Adrenal gland (tissue), 9 donors: ENCODE measurements at regions not wholly inside any gene's neighbourhood (a gene's known extent, or its start where the extent isn't known, plus 50 kb on each side); places are given as distances from the start of the nearest gene placed in this dataset.
A peak's percentile ranks its signal among the peaks of the same experiment; 100 is the strongest.

Experiments
- DNase-seq, 7 donors: peaks; one replicate each; pipeline ENCODE4 v3.0.0-alpha.2; 2019 to 2020
- H3K27ac ChIP-seq, 5 donors: fragments of 200-600 bp; sonication (generic) in 4 of 5; 1 replicate in 3 of 5; 2 replicates in 2 of 5; pipeline versions ENCODE4 v1.5.1 to v1.8.0; 2016 to 2020; ENCODE audit warnings: mild to moderate bottlenecking in 1 of 5
- H3K27me3 ChIP-seq: fragments of 200-600 bp; 2 replicates; pipeline ENCODE4 v1.8.0; 2021
- H3K36me3 ChIP-seq, 2 donors: fragments of 200-600 bp; replicated peaks in 1 of 2; 1 replicate in 1 of 2; 2 replicates in 1 of 2; pipeline versions ENCODE4 v1.5.1 to v1.8.0; 2018 to 2022
- H3K4me1 ChIP-seq, 2 donors: fragments of 200-600 bp; replicated peaks in 1 of 2; 1 replicate in 1 of 2; 2 replicates in 1 of 2; pipeline versions ENCODE4 v1.5.1 to v1.8.0; 2018 to 2021
- H3K4me3 ChIP-seq, 4 donors: fragments of 200-600 bp; sonication (generic) in 3 of 4; one replicate each; pipeline ENCODE4 v1.5.1; 2016 to 2018
- H3K9me3 ChIP-seq, 3 donors: fragments of 200-600 bp; sonication (generic) in 1 of 3; replicated peaks in 1 of 3; 1 replicate in 2 of 3; 2 replicates in 1 of 3; pipeline versions ENCODE4 v1.5.1 to v1.8.0; 2016 to 2021
- POLR2A ChIP-seq, 2 donors: fragments of 450-650 bp; IDR thresholded peaks; one replicate each; pipeline ENCODE4 v1.6.1; 2017; ENCODE audit warnings: antibody characterized with exemption in 2 of 2, mild to moderate bottlenecking in 2 of 2, moderate library complexity in 1 of 2
- WGBS, 4 donors: extraction: QIAGEN DNeasy Blood & Tissue Kit in 2 of 4; methylation state at CpG; one replicate each; pipeline versions ENCODE4 v1.1.5 to v1.1.7; 2013 to 2017; 5-methylcytosine and 5-hydroxymethylcytosine counted together
- intact Hi-C, 2 donors: fragments of 100-400 bp; cut with DNase I; formaldehyde crosslinking; loops; one replicate each; pipeline versions ENCODE4 v1.14.1 to v1.15.0; 2022 to 2023
- TF ChIP-seq, protein P1 (sequence below), 6 experiments: fragments of 450-650 bp in 4 of 6; fragments of 200-600 bp in 2 of 6; sonication (generic) in 1 of 6; IDR thresholded peaks; 1 replicate in 5 of 6; 2 replicates in 1 of 6; pipeline versions ENCODE4 v1.5.1 to v1.8.0; 2016 to 2021; ENCODE audit warnings: antibody characterized with exemption in 6 of 6, mild to moderate bottlenecking in 2 of 6, moderate library complexity in 1 of 6
- donor health status: healthy with polysubstance abuse.
- donor health status: Bipolar disorder and iron deficiency.
- donor health status: DM: yes; HTN: yes; CAD: no.
- donor health status: DM: no; HTN: no; CAD: no.
- donor health status: DM: no; HTN: no; CAD: no.

DNA sequence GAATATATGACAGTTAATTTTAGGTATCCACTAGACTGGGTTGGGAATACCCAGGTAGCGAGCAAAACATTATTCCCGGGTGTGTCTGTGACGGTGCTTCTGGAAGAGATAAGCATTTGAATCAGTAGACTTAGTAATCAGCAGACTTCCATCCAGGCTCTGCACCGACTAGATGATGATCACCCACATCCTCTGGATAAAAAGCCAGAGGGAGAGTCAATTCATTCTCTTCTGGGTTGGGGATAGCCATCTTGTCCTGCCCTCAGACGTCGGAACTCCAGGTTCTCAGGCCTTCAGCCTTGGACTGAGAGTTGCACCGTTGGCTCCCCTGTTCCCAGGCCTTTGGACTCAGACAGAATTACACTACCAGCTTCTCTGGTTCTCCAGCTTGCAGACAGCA, 168.0 kb downstream of the PHLDA1 start:
- no peak overlapping the region for H3K27ac ChIP-seq

DNA sequence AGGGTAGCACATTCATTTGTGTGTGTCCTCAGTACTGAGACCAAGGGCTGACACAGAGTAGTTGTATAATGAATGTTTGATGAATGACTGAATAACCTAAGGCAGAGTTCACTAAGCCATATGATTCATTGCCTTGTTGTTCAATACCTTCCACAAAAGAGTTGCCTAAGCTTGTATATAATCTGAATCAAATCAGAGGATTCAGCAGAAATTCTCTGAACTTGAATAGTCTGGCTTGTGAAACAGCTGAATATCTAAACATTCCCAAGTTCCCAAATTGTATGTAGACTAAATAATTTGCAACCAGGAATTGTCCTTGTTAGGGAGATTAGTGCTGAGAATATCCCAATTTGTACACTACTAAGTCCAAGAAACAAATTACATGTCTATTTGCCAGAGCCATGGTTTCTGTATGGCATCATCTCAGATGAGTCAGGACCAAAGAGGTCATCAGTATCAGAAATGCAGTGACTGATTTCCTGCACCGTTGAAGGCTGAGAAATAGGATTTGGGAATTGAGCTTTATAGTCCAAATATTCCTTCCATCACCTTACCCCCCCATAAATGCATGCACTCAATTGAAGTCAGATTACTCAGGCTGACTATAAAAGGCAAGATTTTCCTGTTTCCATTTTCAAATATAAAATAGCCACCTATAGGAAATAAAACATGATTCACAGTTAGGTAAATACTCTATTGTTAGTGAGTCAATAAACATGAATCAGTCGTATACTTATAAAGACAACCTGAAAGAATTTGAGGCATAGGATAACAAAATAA, 168.7 kb downstream of the PHLDA1 start:
- TF ChIP-seq, protein P1, sequence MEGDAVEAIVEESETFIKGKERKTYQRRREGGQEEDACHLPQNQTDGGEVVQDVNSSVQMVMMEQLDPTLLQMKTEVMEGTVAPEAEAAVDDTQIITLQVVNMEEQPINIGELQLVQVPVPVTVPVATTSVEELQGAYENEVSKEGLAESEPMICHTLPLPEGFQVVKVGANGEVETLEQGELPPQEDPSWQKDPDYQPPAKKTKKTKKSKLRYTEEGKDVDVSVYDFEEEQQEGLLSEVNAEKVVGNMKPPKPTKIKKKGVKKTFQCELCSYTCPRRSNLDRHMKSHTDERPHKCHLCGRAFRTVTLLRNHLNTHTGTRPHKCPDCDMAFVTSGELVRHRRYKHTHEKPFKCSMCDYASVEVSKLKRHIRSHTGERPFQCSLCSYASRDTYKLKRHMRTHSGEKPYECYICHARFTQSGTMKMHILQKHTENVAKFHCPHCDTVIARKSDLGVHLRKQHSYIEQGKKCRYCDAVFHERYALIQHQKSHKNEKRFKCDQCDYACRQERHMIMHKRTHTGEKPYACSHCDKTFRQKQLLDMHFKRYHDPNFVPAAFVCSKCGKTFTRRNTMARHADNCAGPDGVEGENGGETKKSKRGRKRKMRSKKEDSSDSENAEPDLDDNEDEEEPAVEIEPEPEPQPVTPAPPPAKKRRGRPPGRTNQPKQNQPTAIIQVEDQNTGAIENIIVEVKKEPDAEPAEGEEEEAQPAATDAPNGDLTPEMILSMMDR (IDR thresholded peaks at IDR 0.05): no peak
- TF ChIP-seq POLR2A (IDR thresholded peaks at IDR 0.05): no peak
- Histone ChIP-seq H3K27me3 (no peaks in the 10 kb centered on the region), H3K4me1 (peaks cover 0 to 3% of the 10 kb centered on the region in 2 donors), H3K9me3 (no peaks in the 10 kb centered on the region), H3K4me3 (no peak overlapping the region), H3K27ac (peak overlapping the region in 2 of 5 donors; percentile 4 to 23), H3K36me3 (no peaks in the 10 kb centered on the region)
- DNase-seq: peak in 3 of 7 donors; percentile 20 to 23 (median 23)
- intact Hi-C loops: no loop called here
- 38 to 67% (median 58%) methylated on average over 2 of the region's 2 CpGs for WGBS, 4 donors

More for the DNA sequence above, 168.0 kb downstream of the PHLDA1 start:
- WGBS, 4 donors: 79 to 89% (median 87%) methylated on average over 7 of the region's 7 CpGs
- TF ChIP-seq, protein P1 (IDR thresholded peaks at IDR 0.05): no peak
- no peak for TF ChIP-seq POLR2A (IDR thresholded peaks at IDR 0.05)
- intact Hi-C loops: no loop called here
- Histone ChIP-seq H3K4me1 (peaks cover 0 to 3% of the 10 kb centered on the region in 2 donors), H3K27me3 (no peaks in the 10 kb centered on the region), H3K36me3 (no peaks in the 10 kb centered on the region), H3K9me3 (no peaks in the 10 kb centered on the region), H3K4me3 (no peak overlapping the region)
- DNase-seq: no peak

DNA sequence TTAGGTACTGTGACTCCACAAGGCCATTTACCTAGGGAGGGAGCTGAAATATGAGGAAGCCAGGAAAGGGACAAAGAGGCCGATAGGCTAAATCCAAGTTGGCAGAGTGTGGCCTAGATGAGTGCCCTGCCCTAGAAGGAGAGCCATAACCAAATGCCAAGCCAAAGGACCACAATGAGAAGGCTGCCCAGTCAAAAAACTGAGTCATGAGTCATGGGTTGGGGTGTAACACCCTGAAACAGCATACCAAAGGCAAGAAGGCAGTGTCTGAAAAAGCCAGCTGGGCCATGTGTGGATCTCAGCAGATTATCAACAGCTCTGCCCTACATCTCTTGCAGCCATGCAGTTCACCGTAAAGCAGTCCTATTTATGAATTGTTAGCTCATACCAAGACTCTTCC, 171.7 kb downstream of the PHLDA1 start:
- Histone ChIP-seq H3K27me3 (no peaks in the 10 kb centered on the region), H3K4me1 (peaks cover 0 to 3% of the 10 kb centered on the region in 2 donors), H3K36me3 (no peaks in the 10 kb centered on the region), H3K9me3 (no peaks in the 10 kb centered on the region), H3K4me3 (no peak overlapping the region), H3K27ac (no peak overlapping the region)
- intact Hi-C loops: no loop called here
- DNase-seq: no peak
- WGBS, 4 donors: 49 to 73% (median 50%) methylated on average over 2 of the region's 2 CpGs
- TF ChIP-seq POLR2A (IDR thresholded peaks at IDR 0.05): no peak
- TF ChIP-seq, protein P1 (IDR thresholded peaks at IDR 0.05): no peak

DNA sequence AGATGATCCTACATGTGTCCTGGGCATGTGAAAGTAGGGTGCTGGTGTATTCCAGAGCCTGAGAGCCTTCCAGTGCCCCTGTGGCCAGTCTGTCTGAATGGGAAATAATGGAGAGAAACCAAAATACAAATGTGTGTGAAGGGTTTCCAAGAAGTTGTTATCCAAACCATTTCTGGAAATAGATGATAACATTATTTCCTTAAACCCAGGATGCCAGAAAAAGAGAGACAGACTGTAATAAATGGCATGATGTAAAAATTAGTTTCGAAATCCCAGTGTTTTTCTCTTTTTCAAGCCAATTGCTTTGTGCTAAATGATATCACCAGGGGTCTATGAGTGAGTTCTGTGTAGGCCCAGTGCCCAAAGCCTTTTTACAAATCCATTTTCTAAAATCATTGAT, 175.3 kb downstream of the PHLDA1 start:
- Histone ChIP-seq H3K27me3 (no peaks in the 10 kb centered on the region), H3K4me1 (no peaks in the 10 kb centered on the region), H3K27ac (no peak overlapping the region), H3K9me3 (no peaks in the 10 kb centered on the region), H3K4me3 (no peak overlapping the region), H3K36me3 (no peaks in the 10 kb centered on the region)
- intact Hi-C loops: no loop called here
- DNase-seq: no peak
- WGBS, 4 donors: 42 to 64% (median 63%) methylated on average over 1 of the region's 1 CpG
- TF ChIP-seq, protein P1 (IDR thresholded peaks at IDR 0.05): no peak
- no peak for TF ChIP-seq POLR2A (IDR thresholded peaks at IDR 0.05)
